Retinal pigment epithelial cell (primary cell): ENCODE measurements at regions not wholly inside any gene's neighbourhood (a gene's known extent, or its start where the extent isn't known, plus 50 kb on each side); places are given as distances from the start of the nearest gene placed in this dataset.
A peak's percentile ranks its signal among the peaks of the same experiment; 100 is the strongest.

Experiments used
- DNase-seq: peaks from one replicate; pipeline ENCODE4 v3.0.0-alpha.2; 2010; ENCODE audit warnings: low read depth
- H3K4me3 ChIP-seq: 2 replicates; pipeline ENCODE4 v1.5.1; 2011; ENCODE audit warnings: mild to moderate bottlenecking, low read length, control low read depth, moderate library complexity
- CTCF ChIP-seq: conservative IDR thresholded peaks from 2 replicates; pipeline ENCODE4 v1.5.1; 2011; ENCODE audit warnings: low read depth, low read length, control low read depth, inconsistent platforms

- no peak for TF ChIP-seq CTCF
- H3K4me3 ChIP-seq: no peak overlapping the region
- no peak for DNase-seq
These were observed 257.7 kb downstream of the BAMBI start for GRCh38 chr10:28935061-28935460.

DNA sequence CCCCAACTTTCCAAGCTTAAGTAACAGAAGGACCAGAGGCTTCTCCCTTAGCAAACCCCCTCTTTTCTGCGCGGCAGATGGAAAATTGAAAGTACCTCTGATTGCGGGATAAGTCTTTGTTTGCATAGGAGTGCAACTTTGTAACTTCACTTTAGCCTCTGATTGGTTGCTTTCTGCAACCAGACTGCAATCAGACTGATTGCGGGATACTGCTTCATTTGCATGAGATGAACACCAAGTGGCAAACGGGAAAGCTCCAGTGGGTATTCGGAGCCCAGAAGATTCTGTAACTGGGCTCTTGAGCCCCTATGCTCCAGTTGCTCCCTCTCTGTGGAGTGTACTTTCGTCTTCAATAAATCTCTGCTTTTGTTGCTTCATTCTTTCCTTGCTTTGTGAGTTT, 260.6 kb downstream of the BAMBI start:
- H3K4me3 ChIP-seq: no peak overlapping the region
- no peak for DNase-seq
- no peak for TF ChIP-seq CTCF

- H3K4me3 ChIP-seq: no peak overlapping the region
- TF ChIP-seq CTCF: no peak
- peak; percentile 71 for DNase-seq
These were observed 261.4 kb downstream of the BAMBI start for GRCh38 chr10:28938745-28939144.

DNA sequence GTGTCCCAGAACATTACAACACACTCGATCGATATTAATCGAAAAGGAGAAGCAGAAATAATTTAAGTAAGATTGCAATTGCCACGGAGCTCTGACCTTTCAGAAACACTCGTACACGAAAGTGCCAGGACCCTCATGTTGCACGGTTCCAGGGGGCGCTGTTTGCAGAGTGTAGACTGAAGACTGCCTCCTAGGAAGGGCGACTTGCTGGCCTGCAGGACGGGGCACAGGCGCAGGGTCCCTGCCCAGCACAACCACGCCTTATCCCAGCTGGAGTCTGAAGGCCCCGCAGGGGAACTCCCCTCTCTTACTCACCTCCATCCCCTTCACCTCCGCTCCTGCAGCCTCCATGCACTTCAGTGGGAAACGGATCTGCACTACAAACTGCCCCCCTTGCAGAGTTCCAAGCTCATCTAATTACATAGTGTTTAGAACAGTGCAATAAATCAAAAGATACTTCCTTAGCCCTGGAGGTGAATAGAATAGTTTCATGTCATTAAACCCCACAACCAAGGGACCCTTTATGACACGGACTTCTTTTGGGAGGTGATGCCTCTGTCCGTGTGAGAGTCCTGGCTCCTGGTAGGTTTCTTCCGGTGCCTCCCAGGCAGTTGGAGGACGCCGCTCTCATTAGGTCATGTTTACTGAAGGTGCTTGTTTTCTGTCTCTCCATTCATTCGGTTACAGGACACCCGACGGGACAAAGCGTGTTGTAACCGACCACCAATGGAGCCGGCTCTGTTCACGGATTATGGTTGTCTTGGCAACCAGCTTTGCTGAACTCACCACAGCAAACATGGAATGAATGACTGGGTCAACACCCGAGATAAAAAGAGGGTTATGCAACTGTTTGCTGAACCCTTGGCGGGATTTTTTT, 262.2 kb downstream of the BAMBI start:
- peak; percentile 70 for TF ChIP-seq CTCF
- DNase-seq: peak; percentile 97
- peak overlapping the region; percentile 34 for H3K4me3 ChIP-seq

- no peak for DNase-seq
- peak overlapping the region; percentile 34 for H3K4me3 ChIP-seq
- no peak for TF ChIP-seq CTCF
These were observed 263.0 kb downstream of the BAMBI start for GRCh38 chr10:28940158-28940888.

DNA sequence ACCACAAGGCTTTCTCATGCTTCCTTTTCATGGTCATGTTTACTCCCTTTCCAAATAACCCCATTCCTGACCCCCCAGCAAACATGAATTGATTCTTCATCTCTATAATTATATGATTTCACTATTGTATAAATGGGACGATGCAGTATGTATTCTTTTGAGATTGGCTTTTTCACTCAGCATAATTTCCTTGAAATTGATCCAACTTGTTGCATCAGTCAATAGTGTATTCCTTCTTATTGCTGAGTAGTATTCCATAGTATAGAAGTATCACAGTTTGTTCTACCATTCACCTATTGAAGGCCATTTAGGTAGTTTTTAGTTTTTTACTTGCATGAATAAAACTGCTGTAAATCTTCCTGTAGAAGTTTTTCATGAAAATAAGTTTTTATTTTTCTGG, 264.7 kb downstream of the BAMBI start:
- TF ChIP-seq CTCF: no peak
- H3K4me3 ChIP-seq: no peak overlapping the region

More for the DNA sequence above, 264.7 kb downstream of the BAMBI start:
- DNase-seq: no peak
